Stimulated activated CD8-positive, alpha-beta memory T cell treated with anti-CD3 and anti-CD28 coated beads, Interleukin-15, amount 100 ng/mL, for 4 hours (primary cell): ENCODE measurements at regions not wholly inside any gene's neighbourhood (a gene's known extent, or its start where the extent isn't known, plus 50 kb on each side); places are given as distances from the start of the nearest gene placed in this dataset.

Experiments used
- DNase-seq, 2 donors: peaks; one replicate each; pipeline ENCODE4 v3.0.0-alpha.2; 2020; ENCODE audit warnings: low read depth in 2 of 2

DNA sequence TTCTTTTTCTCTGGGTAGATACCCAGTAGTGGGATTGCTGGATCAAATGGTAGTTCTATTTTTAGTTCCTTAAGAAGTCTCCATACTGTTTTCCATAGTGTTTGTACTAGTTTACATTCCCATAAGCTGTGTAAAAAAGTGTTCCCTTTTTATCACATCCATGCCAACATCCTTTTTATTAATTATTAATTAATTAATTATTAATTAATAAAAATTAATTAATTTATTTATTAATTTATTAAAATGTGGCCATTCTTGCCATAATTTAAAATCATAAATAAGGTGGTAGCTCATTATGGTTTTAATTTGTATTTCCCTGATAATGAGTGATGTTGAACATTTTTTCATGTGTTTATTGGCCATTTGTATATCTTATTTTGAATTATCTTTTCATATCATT is 173.9 kb upstream of the FOXN2 start:
- DNase-seq: no peak

- DNase-seq: no peak
Observed at GRCh38 chr2:48144777-48145176, 169.7 kb upstream of the FOXN2 start.

GRCh38 chr2:48145845-48146452 is 168.5 kb upstream of the FOXN2 start:
- DNase-seq: no peak

DNA sequence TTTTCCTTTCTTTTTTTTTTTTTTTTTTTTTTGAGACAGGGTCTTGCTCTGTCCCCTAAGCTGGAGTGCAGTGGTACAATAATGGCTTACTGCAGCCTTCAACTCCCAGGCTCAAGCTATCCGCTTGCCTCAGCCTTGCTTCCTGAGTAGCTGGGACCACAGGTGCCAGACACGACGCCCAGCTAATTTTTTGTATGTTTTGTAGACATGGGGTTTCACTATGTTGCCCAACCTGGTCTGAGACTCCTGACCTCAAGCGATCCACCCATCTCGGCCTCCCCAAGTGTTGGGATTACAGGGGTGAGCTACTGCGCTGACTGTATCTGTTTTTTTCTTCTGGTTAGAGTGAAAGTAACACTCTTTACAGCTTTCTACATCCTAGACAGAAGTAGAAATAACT is 167.9 kb upstream of the FOXN2 start:
- no peak for DNase-seq

DNA sequence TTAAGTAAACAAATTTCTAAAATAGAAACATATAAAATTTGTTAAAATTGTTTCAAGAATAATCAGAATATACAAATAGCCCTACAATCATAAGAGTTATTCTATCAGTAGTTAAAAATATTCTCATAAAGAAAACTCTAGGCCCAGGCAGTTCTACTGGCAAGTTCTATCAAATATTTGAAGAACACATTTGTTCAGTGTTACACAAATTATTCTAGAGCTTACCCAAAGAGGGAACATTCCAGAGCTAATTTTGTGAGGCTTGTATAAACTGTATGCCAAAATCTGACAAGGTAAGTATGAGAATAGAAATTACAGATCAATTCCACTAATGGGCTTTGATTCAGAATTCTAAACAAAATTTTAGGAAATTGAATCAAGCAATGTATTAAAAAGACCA is 166.8 kb upstream of the FOXN2 start:
- DNase-seq: no peak

DNA sequence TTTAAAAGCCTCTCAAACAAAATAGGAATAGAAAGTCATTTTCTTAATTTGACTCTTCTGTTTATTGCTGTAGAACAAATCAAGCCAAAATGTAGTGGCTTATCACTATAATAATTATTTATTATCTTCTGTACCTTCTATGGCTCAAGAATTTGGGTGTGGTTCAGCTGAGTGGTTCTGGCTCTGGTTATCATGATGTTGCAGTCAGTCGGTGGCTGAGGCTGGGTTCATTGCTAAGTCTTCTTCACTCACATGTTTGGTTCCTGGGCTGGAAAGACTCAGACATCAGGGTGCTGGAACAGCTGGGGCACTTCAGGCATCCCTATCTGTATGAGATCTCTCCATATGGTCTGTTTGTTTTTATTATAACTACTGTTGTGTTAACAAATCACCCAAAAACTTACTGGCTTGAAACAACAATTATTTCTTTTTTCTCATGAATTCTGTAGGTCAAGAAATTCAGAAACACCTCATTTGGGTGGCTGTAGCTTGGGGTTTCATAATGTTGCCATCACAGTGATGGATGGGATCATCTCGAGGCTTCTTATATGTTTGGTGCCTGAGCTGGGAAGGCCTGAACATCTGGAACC is 165.5 kb upstream of the FOXN2 start:
- no peak for DNase-seq

- no peak for DNase-seq
Observed at GRCh38 chr2:48157150-48157549, 157.3 kb upstream of the FOXN2 start.

DNA sequence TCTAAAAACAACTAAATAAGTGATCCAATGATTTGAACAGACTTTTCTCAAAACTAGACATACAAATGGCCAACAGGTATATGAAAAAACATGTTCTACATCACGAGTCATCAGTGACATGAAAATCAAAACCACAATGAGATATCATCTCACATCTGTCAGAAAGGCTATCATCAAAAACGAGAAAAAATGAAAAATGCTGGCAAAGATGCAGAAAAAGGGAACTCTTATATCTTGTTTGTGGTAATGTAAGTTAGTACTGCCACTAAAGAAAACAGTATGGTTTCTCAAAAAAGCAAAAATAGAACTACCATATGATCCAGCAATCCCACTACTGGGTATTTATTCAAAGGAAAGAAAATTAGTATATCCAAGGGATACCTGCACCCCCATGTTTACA is 152.9 kb upstream of the FOXN2 start:
- no peak for DNase-seq

GRCh38 chr2:48162742-48163141 is 151.7 kb upstream of the FOXN2 start:
- no peak for DNase-seq

DNA sequence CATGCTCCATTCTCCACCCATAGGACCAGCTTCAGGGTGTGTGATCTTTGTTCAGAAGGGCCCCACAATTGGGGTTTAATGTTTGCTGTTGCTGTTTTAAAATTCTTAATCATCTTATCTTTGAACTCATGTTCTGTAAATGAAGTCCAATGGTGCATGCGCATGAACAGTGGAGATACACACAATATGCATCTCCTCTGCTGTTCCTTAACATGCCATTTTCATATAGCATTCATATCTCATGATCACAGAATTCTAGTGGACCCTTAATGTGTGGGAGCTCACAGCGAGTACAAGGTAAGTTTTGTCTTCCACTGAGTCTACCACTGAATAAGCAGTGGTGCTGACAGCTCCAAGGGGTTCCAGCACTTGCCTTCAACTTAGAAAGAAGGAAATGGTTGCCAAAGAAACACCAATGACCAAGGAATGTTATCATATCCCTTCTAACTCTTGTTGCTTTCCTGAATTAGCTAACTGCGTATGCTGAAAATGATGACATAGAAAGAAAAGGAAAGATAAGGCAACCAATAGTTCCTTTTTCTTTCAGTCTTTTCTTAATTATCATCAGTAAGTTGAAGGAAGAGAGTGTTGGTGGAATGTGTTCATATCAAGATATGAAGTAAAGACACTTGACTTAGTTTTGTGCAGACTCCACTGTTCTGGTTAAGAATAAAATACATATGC is 149.3 kb upstream of the FOXN2 start:
- no peak for DNase-seq

GRCh38 chr2:48169141-48169592 is 145.3 kb upstream of the FOXN2 start:
- no peak for DNase-seq

- DNase-seq: no peak
Observed at GRCh38 chr2:48170281-48170680, 144.2 kb upstream of the FOXN2 start.

DNA sequence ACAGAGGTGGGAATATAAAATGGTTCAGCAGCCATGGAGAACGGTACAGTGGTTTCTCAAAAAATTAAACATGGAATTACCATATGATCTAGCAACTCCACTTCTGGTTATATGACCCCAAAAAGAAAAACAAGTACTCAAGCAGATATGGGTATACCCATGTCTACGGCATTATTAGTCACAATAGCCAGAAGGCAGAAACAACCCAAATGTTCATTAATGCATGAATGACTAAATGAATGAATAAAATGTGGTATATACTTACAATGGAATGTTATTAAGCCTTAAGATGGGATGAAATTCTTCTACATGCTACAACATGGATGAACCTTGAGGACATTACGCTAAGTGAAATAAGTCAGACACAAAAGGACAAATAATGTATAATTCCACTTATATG is 141.3 kb upstream of the FOXN2 start:
- DNase-seq: no peak

- no peak for DNase-seq
Observed at GRCh38 chr2:48174503-48174902, 140.0 kb upstream of the FOXN2 start.

DNA sequence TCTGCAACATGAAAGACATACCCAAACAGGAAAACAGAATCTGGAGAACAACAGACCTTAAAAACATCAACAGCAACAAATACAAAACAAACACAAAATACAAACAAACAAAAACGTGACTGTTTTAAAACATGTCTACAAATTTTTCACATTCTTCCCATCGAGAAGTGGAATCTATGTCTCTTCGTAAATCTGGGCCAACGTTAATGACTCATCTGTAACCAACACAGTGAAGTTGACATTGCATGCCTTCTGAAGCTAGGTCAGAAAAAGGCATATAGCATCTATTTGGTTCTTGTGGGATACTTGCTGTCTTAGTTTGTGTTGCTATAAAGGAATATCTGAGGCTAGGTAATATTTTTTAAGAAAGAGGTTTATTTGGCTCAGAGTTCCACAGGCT is 139.2 kb upstream of the FOXN2 start:
- no peak for DNase-seq

GRCh38 chr2:48175656-48176055 is 138.8 kb upstream of the FOXN2 start:
- DNase-seq: no peak

GRCh38 chr2:48176876-48177275 is 137.6 kb upstream of the FOXN2 start:
- DNase-seq: no peak

DNA sequence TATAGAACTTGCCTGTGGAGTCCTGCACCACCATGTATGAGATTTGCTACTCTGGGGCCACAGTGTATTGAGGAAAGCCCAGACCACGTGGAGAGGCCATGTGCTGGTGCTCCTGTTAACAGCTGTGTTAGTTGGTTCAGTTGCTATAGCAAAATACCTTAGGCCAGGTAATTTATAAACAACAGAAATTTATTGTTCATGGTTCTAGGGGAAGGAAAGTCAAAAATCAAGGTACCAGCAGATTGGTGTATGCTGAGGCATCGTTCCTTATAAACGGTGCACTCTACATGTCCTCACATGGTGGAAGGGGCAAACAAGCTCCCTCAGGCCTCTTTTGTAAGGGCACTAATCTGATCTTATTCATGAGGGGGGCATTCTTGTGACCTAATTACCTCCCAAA is 135.9 kb upstream of the FOXN2 start:
- no peak for DNase-seq

- DNase-seq: no peak
Observed at GRCh38 chr2:48180557-48180956, 133.9 kb upstream of the FOXN2 start.

DNA sequence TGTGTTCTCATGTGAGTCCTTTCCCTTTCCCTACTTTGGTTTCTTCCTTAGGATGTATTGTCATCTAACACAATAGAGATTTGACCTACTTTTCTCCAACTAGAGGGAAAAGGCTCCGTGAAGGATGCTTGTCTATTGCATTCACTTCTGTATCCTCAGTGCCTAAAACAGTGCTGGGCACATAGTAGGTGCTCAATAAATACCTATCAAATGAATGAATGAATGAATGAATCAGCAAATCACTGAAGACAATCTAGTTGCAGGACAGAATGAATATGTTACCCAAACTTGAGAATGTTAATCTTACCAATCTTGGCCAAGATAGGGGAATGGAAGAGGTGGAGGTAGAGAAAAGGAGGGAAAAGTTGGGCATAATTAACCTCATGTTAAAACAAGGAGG is 131.2 kb upstream of the FOXN2 start:
- DNase-seq: no peak

- DNase-seq: no peak
Observed at GRCh38 chr2:48183991-48184390, 130.5 kb upstream of the FOXN2 start.

- no peak for DNase-seq
Observed at GRCh38 chr2:48187503-48187902, 127.0 kb upstream of the FOXN2 start.

DNA sequence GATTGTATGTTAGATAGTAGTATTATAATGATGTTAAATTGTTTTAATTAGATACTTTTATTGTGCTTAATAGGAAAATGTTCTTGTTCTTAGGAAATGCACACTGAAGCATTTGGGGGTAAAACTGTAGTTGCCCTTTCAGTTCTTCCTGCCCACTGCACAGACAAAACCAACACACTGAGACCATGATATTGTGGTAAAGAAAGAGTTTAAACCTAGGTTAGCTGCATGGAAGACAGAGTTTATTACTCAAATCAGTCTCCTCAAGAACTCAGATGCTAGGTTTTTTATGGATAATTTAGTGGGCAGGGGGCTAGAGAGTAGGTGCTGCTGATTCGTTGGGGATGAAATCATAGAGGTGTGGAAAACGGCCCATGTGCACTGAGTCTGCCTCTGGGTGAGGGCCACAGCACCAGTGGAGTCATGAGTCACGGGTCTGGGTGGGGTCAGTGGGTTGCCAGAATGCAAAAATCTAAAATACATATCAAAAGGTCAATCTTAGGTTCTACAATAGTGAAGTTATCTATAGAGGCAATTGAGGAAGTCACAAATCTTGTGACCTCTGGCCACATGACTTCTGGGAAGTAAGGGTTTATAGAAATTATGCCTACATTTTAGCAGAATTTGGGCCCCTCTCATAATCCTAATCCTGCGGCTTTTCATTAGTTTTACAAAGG is 124.8 kb upstream of the FOXN2 start:
- DNase-seq: no peak
